Esophagus muscularis mucosa (tissue), 4 donors: ENCODE measurements at regions not wholly inside any gene's neighbourhood (a gene's known extent, or its start where the extent isn't known, plus 50 kb on each side); places are given as distances from the start of the nearest gene placed in this dataset.
"Not testable (repeated sequence)": the region's sequence is repeated elsewhere in the genome, so short reads cannot be mapped to it uniquely, and the experiment has no call there.

Source experiments
- DNase-seq: peaks from one replicate; pipeline ENCODE4 v3.0.0-alpha.2; 2017; ENCODE audit errors: extremely low spot score
- H3K27ac ChIP-seq, 4 donors: fragments of 200-600 bp; sonication (generic); replicated peaks in 1 of 4; 1 replicate in 3 of 4; 2 replicates in 1 of 4; pipeline ENCODE4 v1.5.1; 2016 to 2019; ENCODE audit warnings: mild to moderate bottlenecking in 1 of 4
- H3K27me3 ChIP-seq, 4 donors: fragments of 200-600 bp; sonication (generic); one replicate each; pipeline versions ENCODE4 v1.5.1 to v1.6.0; 2016 to 2019
- H3K36me3 ChIP-seq, 4 donors: fragments of 200-600 bp; sonication (generic); one replicate each; pipeline ENCODE4 v1.5.1; 2016 to 2019
- H3K4me1 ChIP-seq, 4 donors: fragments of 200-600 bp; sonication (generic); one replicate each; pipeline ENCODE4 v1.5.1; 2016 to 2019
- H3K4me3 ChIP-seq, 4 donors: fragments of 200-600 bp; sonication (generic); 1 replicate in 2 of 4; 2 replicates in 2 of 4; pipeline ENCODE4 v1.5.1; 2016 to 2019; ENCODE audit warnings: mild to moderate bottlenecking in 4 of 4, moderate library complexity in 1 of 4
- H3K9me3 ChIP-seq, 4 donors: fragments of 200-600 bp; sonication (generic); 1 replicate in 3 of 4; 2 replicates in 1 of 4; pipeline ENCODE4 v1.5.1; 2016 to 2019
- EP300 ChIP-seq: sonication (generic); formaldehyde crosslinking; IDR thresholded peaks from one replicate; pipeline ENCODE4 v1.6.1; 2017; ENCODE audit warnings: antibody characterized with exemption
- POLR2A ChIP-seq: fragments of 450-650 bp; IDR thresholded peaks from one replicate; pipeline ENCODE4 v1.6.1; 2017; ENCODE audit warnings: antibody characterized with exemption, moderate library complexity, mild to moderate bottlenecking, low read depth
- POLR2AphosphoS5 ChIP-seq, 2 donors: sonication (generic); formaldehyde crosslinking; IDR thresholded peaks; one replicate each; pipeline ENCODE4 v1.6.1; 2017; ENCODE audit warnings: antibody characterized with exemption in 2 of 2
- WGBS: methylation state at CpG from one replicate; pipeline ENCODE4 v1.1.5; 2018; 5-methylcytosine and 5-hydroxymethylcytosine counted together
- intact Hi-C: fragments of 100-400 bp; cut with DNase I; formaldehyde crosslinking; loops from one replicate; pipeline ENCODE4 v1.15.1; 2023
- TF ChIP-seq, protein P1 (sequence below), 3 experiments: fragments of 200-600 bp in 2 of 3; fragments of 450-650 bp in 1 of 3; sonication (generic) in 2 of 3; IDR thresholded peaks; one replicate each; pipeline ENCODE4 v1.5.1; 2017 to 2019; ENCODE audit warnings: antibody characterized with exemption in 3 of 3, mild to moderate bottlenecking in 2 of 3, moderate library complexity in 1 of 3

- TF ChIP-seq, protein P1, sequence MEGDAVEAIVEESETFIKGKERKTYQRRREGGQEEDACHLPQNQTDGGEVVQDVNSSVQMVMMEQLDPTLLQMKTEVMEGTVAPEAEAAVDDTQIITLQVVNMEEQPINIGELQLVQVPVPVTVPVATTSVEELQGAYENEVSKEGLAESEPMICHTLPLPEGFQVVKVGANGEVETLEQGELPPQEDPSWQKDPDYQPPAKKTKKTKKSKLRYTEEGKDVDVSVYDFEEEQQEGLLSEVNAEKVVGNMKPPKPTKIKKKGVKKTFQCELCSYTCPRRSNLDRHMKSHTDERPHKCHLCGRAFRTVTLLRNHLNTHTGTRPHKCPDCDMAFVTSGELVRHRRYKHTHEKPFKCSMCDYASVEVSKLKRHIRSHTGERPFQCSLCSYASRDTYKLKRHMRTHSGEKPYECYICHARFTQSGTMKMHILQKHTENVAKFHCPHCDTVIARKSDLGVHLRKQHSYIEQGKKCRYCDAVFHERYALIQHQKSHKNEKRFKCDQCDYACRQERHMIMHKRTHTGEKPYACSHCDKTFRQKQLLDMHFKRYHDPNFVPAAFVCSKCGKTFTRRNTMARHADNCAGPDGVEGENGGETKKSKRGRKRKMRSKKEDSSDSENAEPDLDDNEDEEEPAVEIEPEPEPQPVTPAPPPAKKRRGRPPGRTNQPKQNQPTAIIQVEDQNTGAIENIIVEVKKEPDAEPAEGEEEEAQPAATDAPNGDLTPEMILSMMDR (IDR thresholded peaks at IDR 0.05): no peak
- TF ChIP-seq POLR2A: no peak
- WGBS: 76% methylated on average over 1 of the region's 1 CpG
- intact Hi-C loops: no loop called here
These were observed 713.0 kb downstream of the TDRD15 start for GRCh38 chr2:21836719-21837118.

DNA sequence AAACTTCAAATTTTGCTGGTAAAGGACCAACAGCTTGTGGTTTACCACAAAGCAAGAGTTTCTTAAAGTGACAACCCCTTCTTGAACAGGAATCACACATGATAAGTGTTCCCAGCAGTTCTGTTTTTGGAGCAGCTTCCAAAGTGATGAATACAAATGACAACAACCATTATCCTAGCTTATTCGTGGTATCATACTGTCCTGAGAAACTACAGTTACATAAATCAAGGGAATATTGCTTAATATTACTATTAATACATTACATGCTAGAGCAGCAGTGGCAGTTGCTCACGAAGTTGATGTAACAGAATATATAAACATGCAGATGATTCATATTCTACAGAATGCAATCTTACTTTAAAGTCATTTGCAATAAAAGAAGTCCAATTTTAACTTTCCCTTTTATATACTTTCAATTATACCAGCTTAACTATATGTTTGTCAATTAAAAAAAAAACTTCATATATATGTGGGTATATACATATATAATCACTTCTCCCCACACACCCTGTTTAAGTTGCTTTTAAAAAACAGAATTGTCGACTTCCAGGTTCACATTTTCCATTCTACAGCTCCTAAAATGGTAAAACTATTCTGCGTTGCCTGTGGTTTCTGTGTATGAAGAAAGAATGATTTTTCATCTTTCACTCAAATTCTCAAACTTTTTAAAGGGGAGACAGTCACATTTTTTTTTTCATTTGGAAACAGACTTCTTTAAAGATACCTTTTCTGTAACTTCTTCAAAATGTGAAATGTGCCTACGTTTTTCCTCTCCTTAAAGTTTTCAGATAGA, 713.6 kb downstream of the TDRD15 start:
- WGBS: 42% methylated on average over 5 of the region's 5 CpGs
- no peak overlapping the region for H3K27ac ChIP-seq
- no peak for DNase-seq
- peaks cover 0 to 19% (median 10%) of the 10 kb centered on the region in 4 donors for H3K4me1 ChIP-seq
- H3K4me3 ChIP-seq: no peak overlapping the region
- no peaks in the 10 kb centered on the region for H3K36me3 ChIP-seq
- H3K9me3 ChIP-seq: no peaks in the 10 kb centered on the region
- H3K27me3 ChIP-seq: no peaks in the 10 kb centered on the region
- TF ChIP-seq POLR2AphosphoS5 (IDR thresholded peaks at IDR 0.05): peak in 1 of 2 donors; percentile 23
- no peak for TF ChIP-seq POLR2A
- intact Hi-C loops: no loop called here

More at GRCh38 chr2:21836719-21837118, 713.0 kb downstream of the TDRD15 start:
- no peak for DNase-seq
- Histone ChIP-seq H3K27me3 (no peaks in the 10 kb centered on the region), H3K27ac (no peak overlapping the region), H3K9me3 (no peaks in the 10 kb centered on the region), H3K4me1 (peaks cover 0 to 19% (median 10%) of the 10 kb centered on the region in 4 donors), H3K4me3 (no peak overlapping the region), H3K36me3 (no peaks in the 10 kb centered on the region)

DNA sequence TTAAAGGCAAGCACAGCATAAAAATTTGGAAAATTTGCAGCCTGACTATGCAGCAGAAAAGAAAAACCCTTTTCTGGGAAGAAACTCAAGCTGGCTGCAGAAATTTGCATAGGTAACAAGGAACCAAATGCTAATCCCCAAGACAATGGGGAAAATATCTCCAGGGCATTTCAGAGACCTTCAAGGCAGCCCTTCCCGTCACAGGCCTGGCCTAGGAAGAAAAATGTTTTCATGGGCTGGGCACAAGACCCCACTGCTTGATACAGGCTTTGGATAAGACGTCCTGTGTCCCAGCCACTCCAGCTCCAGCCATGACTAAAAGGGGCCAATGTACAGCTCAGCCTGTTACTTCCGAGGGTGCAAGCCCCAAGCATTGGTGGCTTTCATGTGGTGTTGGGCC, 717.6 kb downstream of the TDRD15 start:
- intact Hi-C loops: no loop called here
- peaks cover 0 to 16% (median 10%) of the 10 kb centered on the region in 4 donors for H3K4me1 ChIP-seq
- H3K4me3 ChIP-seq: no peak overlapping the region
- H3K9me3 ChIP-seq: no peaks in the 10 kb centered on the region
- DNase-seq: no peak
- no peaks in the 10 kb centered on the region for H3K36me3 ChIP-seq
- no peaks in the 10 kb centered on the region for H3K27me3 ChIP-seq
- H3K27ac ChIP-seq: no peak overlapping the region
- 72% methylated on average over 3 of the region's 3 CpGs for WGBS
- no peak for TF ChIP-seq POLR2A
- TF ChIP-seq, protein P1 (IDR thresholded peaks at IDR 0.05): no peak
- no peak for TF ChIP-seq EP300
- TF ChIP-seq POLR2AphosphoS5 (IDR thresholded peaks at IDR 0.05): no peak

- H3K4me1 ChIP-seq, DNase-seq, H3K9me3 ChIP-seq, intact Hi-C loops, H3K27me3 ChIP-seq, H3K36me3 ChIP-seq, H3K4me3 ChIP-seq, H3K27ac ChIP-seq: not testable (repeated sequence)
- WGBS: 66% methylated on average over 7 of the region's 7 CpGs
These were observed 726.6 kb downstream of the TDRD15 start for GRCh38 chr2:21850367-21850766.

- Histone ChIP-seq H3K4me3 (no peak overlapping the region), H3K36me3 (no peaks in the 10 kb centered on the region), H3K27ac (no peak overlapping the region), H3K4me1 (no peaks in the 10 kb centered on the region), H3K9me3 (no peaks in the 10 kb centered on the region), H3K27me3 (no peaks in the 10 kb centered on the region)
- TF ChIP-seq EP300: no peak
- TF ChIP-seq POLR2AphosphoS5 (IDR thresholded peaks at IDR 0.05): no peak
- TF ChIP-seq POLR2A: no peak
- TF ChIP-seq, protein P1 (IDR thresholded peaks at IDR 0.05): no peak
- no peak for DNase-seq
- intact Hi-C loops: no loop called here
- WGBS: 83% methylated on average over 3 of the region's 3 CpGs
These were observed 731.2 kb downstream of the TDRD15 start for GRCh38 chr2:21854938-21855337.

- intact Hi-C loops: no loop called here
- TF ChIP-seq, protein P1 (IDR thresholded peaks at IDR 0.05): no peak
- TF ChIP-seq EP300 (no peak), POLR2AphosphoS5 (IDR thresholded peaks at IDR 0.05) (no peak), POLR2A (no peak)
- Histone ChIP-seq H3K27ac (no peak overlapping the region), H3K9me3 (no peaks in the 10 kb centered on the region), H3K4me3 (no peak overlapping the region), H3K27me3 (no peaks in the 10 kb centered on the region), H3K4me1 (no peaks in the 10 kb centered on the region), H3K36me3 (no peaks in the 10 kb centered on the region)
- 81% methylated on average over 3 of the region's 3 CpGs for WGBS
- DNase-seq: no peak
These were observed 732.9 kb downstream of the TDRD15 start for GRCh38 chr2:21856708-21857107.
